NCI-H2196 treated with DMSO at 0.1 percent for 48 hours (cell line): ENCODE measurements at regions not wholly inside any gene's neighbourhood (a gene's known extent, or its start where the extent isn't known, plus 50 kb on each side); places are given as distances from the start of the nearest gene placed in this dataset.
"Not testable (repeated sequence)": the region's sequence is repeated elsewhere in the genome, so short reads cannot be mapped to it uniquely, and the experiment has no call there.

ENCODE experiments used
- DNase-seq: peaks from one replicate; lab custom pipeline; 2025; ENCODE audit not compliant: unreplicated experiment; lab: John Stamatoyannopoulos, UW

GRCh38 chr1:91604632-91605031 is 104.0 kb downstream of the CDC7 start:
- no peak for DNase-seq

GRCh38 chr1:91605566-91605965 is 104.9 kb downstream of the CDC7 start:
- no peak for DNase-seq

- no peak for DNase-seq
Measured at GRCh38 chr1:91606546-91607078, 106.0 kb downstream of the CDC7 start.

GRCh38 chr1:91607686-91608085 is 107.0 kb downstream of the CDC7 start:
- not testable (repeated sequence) for DNase-seq

- DNase-seq, result no peak
Measured at GRCh38 chr1:91608876-91609275, 108.2 kb downstream of the CDC7 start.

- no peak for DNase-seq
Measured at GRCh38 chr1:91609551-91609950, 108.9 kb downstream of the CDC7 start.

- no peak for DNase-seq
Measured at GRCh38 chr1:91610102-91610501, 109.5 kb downstream of the CDC7 start.

GRCh38 chr1:91610789-91611188 is 110.1 kb downstream of the CDC7 start:
- DNase-seq, result no peak

- DNase-seq, result no peak
Measured at GRCh38 chr1:91611483-91611917, 110.8 kb downstream of the CDC7 start.

- DNase-seq, result no peak
Measured at GRCh38 chr1:91613595-91613994, 112.9 kb downstream of the CDC7 start.

GRCh38 chr1:91616712-91617111 is 116.1 kb downstream of the CDC7 start:
- DNase-seq, result no peak

- DNase-seq, result peak; percentile 30
Measured at GRCh38 chr1:91617285-91617765, 116.7 kb downstream of the CDC7 start.

GRCh38 chr1:91619881-91620280 is 119.2 kb downstream of the CDC7 start:
- DNase-seq, result no peak

- DNase-seq, result no peak
Measured at GRCh38 chr1:91621360-91621759, 120.7 kb downstream of the CDC7 start.

GRCh38 chr1:91621907-91622306 is 121.3 kb downstream of the CDC7 start:
- no peak for DNase-seq

- no peak for DNase-seq
Measured at GRCh38 chr1:91622616-91623015, 122.0 kb downstream of the CDC7 start.

- DNase-seq, result no peak
Measured at GRCh38 chr1:91623020-91623419, 122.4 kb downstream of the CDC7 start.

- DNase-seq, result no peak
Measured at GRCh38 chr1:91624331-91624730, 123.7 kb downstream of the CDC7 start.
